ENCODE measurements at regions not wholly inside any gene's neighbourhood (a gene's known extent, or its start where the extent isn't known, plus 50 kb on each side); places are given as distances from the start of the nearest gene placed in this dataset.
"Not testable (repeated sequence)": the region's sequence is repeated elsewhere in the genome, so short reads cannot be mapped to it uniquely, and the experiment has no call there.

DNA sequence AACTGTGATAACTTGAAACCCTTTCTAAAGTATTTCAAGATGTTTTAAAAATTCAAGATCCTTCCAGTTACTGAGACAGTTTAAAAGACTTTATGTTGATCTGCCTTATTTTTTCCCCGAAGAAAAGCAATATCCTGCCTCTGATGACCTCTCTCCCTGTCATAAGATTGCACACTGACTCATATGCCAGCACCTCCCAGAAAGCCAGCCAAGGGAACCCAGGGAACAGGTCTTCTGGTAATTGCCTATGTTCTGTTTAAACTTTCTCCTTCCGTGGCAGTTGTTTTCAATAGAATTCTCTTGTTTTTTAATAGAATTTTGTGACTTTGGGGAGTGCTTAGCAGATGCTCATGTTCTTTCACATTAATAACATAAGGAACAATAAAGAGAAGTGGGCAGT is 300.2 kb upstream of the PRKD1 start:
- no peak for DNase-seq

DNA sequence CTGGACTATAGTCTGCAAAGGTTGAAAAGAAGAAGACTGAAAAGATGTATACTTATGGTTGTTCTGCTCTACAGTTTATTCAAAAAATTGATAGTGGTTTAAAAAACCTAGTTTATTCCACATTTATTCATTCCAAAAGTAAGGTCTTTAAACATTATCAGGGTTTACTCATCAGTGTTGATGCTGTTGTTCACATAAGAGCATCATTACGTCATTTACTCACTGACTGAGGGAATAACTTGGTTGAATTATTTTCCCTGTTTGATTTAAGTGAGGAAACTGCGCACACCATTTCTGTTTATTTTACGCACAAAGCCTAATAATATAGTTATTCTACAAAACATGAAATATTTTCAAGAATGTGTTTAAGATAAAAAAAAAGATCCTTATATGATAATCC is 303.1 kb upstream of the PRKD1 start:
- DNase-seq = no peak

DNA sequence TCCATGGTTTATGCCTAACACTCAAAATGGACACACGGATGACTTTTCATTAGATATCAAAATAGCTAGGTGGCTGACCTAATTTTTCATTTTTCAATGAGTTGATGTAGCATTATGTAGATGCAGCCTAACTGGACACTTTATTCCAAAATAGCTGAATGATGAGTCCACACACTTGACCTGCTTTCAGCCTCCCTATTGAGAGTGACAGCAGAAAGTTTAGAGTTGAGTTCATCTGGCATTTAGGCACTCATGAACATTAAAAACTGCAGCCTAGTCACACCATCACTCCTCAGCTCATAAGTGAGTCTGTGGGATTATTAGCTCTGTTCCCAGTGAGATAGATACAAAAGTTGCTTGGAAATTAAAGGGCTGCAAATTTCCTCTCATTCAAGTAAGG is 307.3 kb upstream of the PRKD1 start:
- no peak for DNase-seq

DNA sequence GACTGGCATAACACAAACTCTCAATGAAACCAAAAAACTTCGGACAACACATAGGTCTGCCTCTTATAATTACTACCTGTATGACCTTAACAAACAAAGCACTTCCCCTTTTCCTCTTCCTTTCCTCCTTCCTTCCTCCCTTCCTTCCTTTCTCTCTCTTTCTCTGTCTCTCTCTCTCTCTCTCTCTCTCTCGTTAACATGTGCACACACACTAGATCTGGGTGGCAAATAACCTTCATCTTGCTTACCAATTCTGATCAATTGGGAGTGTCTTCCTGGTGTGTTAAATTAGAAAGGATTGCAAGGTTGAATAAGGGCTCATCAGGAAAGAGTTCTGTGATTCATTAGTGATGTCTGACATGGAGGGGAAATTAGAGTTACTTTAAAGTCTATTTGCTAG is 307.8 kb upstream of the PRKD1 start:
- no peak for DNase-seq

DNA sequence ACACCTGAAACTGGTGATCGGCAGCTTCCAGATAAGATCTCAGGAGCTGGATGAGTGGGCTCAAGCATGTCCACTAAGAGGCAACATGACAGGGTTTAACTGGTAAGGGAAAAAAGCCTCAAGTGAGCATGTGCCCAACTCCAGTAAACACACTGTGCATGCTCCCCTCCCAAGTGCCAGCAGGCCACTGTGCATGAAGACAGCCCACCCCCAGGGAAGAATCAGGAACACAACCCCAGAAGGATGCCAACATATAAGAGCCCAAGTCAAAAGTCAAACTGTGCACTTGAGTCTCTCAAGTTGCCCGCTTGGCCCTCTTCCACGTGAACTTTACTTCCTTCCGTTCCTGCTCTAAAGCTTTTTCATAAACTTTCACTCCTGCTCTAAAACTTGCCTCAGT is 311.3 kb upstream of the PRKD1 start:
- DNase-seq = no peak

DNA sequence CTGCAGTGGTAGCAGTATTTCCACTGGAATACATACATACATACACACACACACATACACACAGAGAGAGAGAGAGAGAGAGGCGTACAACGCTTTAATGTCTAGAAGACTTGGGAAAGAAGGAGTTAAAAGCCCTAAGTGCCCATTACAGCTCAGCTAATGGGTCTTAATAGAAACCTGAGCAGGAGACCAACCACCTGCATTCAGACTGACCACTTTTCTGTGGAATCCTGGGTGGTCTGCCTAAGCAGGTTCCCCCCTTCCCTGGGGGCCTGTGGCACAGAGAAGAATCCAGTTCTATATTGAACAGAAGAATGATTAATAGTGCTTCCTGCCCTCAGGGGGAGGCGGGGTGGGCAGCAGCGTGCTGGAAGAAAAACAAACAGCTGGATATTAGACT is 312.4 kb upstream of the PRKD1 start:
- no peak for DNase-seq

DNA sequence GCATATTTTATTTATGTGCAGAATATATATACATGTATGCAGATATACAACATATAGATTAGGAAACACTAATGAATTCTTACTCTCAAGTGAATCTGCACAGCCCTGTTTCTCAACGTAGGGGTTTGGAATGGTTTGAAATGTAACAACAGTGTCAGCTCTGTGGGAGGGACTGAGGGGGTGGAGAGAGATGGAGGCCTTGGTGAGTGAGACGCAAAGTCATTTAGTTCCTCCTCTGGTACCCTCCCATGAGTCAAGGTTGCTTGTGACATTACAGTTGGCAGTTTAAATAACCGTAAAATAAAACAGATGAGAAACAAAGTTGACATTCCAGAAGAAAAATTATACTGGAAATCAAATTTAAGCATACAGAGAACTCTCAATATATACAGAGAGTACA is 313.0 kb upstream of the PRKD1 start:
- no peak for DNase-seq

DNA sequence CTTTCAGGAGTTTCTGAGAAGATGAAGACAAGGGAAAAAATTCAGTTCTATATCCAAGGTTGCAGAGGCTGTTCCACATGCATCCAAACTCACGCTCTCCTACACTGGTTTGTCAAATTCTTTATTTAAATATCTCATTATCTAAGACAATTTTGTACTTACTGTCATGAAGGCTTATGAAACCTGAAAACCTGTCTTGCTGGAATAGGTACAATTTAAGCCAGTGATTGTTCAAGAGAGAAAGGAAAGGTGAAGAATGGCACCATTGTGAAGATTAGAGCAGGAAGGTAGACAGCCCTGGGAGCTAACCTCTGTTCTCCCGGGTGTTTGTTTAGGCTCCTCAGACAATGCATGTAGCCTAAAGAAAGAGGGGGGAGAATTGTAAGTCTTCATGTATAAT is 315.1 kb upstream of the PRKD1 start:
- no peak for DNase-seq

DNA sequence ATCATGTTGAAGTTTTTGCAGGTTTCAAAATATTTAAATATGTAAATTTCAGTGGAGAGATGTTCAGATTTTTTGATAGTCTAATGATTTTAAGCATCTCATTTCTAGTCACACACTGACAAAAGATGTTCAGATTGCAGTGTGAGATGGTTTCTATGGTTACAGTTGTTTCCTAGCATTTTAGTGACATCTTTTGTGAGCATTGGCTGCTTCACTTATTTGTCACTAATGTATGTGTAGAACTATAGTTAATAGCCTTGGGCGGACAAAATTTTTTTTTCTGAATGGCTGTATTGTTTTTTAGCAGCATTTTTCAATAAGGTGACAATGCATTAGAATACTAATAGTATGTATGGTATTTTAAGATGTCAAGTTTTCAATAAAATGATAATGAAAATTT is 315.6 kb upstream of the PRKD1 start:
- DNase-seq = no peak

DNA sequence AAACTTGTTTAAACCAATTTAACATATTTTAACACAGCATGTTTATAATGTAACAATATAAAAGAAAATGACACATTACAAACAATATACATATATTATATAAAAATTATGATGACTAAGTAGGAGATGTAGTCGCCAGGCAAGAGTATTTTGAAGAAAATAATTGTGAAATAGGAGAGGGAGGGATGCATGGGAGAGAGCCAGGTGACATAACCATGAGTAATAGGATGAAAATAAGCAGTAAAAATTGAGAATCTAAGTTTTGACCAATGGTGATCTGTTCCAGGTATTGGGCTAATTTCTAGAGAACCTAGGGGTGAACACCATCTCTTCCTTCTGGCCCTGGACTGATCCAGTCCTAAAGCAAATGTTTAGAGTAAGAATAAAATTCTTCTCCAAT is 315.2 kb upstream of the G2E3 start:
- DNase-seq = no peak

DNA sequence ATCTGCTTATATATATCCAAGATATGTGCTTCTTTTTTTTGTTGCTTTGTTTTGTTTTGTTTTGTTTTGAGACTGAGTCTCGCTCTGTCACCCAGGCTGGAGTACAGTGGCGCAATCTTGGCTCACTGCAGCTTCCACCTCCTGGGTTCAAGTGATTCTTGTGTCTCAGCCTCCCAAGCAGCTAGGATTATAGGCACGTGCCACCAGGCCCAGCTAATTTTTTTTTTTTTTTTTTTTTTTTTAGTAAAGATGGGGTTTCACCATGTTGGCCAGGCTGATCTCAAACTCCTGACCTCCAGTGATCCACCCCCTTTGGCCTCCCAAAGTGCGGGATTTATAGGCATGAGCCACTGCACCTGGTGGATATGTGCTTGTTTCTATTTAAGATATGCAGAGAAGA is 314.6 kb upstream of the G2E3 start:
- DNase-seq = not testable (repeated sequence)

DNA sequence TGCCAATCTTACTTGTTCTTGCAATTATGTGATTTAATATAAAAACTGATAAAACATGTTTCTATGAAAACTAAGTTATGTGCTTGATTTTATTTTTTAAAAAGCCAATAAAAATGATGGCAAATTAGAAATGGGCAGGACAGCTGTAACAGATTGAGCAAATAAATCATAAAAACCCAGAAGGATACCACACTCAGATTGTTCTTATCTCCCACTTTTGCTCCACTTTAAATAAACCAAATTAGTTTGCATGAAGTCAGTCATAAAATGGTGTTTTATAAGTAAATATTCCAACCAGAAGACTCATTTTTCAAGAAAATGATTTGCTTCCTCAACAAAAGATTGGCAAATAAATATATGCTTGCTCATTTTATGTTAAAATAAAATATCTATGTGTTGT is 307.9 kb upstream of the G2E3 start:
- no peak for DNase-seq

DNA sequence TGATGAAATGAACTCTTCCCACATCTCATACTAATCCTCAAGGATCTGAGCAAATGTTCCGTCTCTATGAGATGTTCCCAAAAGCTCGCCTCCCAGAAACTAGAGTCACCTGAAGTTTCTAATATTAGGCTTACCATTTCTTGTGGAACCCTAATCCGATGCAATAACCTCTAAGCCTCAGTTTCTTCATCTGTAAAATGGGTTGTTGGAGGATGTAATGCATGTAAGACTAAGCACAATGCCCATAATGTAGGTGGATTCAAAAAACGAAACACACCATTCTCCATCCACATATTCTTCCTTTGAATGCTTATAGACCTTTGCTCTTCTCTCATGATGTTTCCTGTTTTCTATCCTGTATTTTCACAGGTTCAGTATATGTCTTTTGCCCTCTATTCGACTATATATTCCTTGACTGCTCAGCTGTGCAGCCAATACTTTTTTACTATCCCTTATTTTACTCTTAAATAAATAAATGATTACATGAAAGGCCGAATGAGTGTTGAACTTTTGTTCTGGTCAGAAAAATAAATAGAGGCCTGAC is 307.3 kb upstream of the G2E3 start:
- DNase-seq = no peak

DNA sequence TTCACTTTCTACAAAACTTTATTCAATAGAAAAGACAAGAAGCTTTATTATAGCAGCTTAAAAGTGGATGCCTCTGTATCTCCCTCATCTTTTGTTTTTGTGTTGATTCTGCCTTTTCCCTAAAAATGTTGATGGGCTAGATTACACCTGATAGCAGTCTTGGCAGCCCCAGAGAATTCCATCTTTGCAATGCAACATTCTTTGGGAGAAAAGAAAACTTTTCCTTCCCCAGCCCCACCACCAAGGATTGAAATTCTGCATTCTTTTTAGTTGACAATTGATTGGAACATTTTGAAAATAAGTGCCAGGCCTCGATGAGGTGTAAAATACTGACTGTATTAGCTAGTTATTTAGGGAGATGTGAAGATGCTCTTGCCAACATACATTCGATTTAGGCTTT is 306.8 kb upstream of the G2E3 start:
- no peak for DNase-seq

DNA sequence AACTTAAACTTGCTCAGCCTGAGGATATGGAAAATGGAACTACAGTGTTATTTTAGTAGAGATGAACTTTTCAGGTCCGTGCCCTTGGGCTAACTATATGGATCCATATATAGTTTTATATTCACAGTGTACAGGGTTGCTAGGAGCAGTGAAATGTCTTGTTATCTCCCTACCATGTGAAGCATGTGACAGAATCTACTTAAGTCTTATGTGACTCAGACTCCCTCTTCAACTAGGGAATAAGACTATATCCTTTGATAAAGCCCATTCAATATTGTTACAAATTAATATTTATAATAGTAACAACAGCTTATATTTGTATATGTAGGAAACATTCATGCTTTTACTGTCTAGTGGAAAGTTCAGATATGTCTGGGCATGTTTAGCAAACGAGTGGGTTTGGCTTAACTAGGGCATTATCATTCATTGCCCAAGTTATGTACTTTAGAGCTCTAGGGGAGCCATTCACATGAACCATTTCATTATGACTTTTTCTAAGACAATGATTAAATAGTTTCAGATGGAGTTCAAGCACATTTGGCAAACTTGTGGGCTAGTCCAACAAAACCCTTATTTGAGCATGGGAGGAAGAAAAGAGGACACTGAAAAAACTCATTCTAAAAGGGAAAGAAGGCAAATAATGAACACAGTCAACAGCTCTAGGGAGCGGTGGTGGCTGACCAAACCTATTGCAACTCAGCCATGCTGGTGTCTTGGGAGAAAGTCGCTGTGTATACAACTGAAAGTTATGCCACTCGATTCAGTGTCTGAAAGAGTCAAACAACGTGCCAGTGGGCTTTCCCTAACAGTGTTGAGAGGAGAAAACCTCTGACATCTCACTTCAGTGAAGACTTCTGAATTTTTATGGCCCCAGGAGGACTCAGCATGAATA is 305.9 kb upstream of the G2E3 start:
- DNase-seq = no peak

DNA sequence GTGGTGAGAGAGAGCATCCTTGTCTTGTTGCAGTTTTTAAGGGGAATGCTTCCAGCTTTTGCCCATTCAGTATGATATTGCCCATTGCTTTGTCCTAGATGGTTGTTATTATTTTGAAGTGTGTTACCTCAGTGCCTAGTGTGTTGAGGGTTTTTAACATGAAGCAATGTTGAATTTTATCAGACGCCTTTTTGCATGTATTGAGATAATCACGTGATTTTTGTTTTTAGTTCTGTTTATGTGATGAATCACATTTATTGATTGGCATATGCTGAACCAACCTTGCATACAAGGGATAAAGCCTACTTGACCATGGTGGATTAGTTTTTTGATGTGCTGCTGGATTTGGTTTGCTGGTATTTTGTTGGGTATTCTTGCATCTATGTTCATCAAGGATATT is 302.3 kb upstream of the G2E3 start:
- DNase-seq = no peak

DNA sequence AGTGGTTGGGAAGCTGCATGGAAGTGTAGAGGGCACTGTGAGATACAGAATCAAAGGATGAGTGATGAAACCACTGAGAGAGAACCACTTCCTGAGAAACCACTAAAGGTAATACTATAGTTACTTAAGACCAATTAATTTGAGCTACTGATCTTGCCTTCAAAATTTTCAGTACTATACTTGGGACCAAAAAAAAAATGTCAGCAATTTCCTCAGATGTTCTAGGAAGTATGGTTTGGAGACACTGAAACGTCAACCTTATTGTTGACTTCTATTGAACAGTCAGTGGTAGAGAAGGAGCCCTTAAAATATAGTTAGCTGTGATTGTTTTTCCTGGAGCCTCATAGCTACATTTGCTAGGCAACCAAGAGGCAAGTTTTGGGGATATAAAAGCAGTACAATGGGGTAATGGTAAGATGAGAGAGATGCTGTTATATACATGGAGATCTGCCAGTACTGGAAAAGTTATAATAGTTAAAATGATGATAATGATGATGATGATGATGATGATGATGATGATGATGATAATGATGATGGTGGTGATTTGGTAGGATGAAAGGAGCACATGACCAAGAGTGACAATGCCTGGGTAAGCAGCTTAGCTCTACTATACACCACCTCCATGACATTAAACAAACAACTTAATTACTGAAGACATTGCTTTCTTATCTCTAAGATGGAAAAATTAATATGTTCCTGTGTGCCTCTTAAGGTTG is 300.9 kb upstream of the G2E3 start:
- DNase-seq = no peak

DNA sequence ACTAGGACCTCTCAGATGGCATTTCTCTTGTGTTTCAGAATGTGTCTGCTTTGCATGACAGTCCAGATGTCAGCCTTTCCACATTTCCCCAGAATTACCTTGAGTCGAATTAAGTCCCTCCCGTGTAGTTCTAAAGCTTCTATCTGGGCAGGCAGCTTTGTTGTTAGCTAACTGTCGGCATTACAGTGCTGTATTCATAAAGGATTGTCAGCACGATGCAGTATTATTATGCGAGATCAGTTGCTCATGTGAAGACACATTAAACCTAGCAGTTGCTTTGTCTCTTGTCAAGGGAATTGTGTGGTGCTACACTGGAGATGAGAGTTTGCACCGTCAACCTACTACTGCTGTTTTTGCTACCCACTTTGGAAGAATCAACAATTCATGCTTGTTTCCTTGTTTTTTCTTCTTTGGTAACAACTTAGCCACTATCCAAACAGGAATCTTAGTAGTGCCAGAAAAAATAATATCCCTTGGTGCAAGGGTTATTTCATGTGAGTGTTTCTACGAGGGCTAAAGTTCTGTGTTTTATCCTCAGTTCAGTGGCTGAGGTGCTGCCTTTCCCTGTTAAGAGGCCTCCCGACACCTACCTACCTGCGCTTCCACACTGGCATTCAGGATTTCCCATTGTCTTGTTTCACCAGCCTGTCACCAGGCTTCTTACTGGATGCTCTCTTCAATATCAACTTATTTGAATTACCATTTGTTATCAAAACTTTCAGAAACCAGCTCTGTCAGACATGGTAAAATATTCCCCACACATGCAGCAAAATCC is 297.9 kb upstream of the G2E3 start:
- DNase-seq = no peak

DNA sequence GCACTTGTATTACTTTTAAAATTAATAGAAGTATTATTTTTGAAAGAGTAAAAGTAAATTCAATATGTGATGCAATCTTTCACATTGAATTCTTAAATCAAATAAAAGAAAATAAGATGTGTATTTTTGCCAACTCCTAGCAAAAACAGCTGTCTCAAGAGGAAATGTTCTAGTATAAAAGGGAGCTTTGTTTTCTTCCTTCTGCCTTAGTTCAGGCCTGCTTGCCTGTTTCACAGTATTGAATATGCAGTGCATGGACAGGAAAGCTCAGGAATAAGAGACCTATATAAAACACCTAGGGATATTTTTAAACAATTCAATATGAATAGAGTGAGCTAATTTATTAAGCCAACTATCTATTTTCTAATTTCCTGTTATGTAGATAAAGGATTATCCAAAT is 294.8 kb upstream of the G2E3 start:
- DNase-seq = no peak

DNA sequence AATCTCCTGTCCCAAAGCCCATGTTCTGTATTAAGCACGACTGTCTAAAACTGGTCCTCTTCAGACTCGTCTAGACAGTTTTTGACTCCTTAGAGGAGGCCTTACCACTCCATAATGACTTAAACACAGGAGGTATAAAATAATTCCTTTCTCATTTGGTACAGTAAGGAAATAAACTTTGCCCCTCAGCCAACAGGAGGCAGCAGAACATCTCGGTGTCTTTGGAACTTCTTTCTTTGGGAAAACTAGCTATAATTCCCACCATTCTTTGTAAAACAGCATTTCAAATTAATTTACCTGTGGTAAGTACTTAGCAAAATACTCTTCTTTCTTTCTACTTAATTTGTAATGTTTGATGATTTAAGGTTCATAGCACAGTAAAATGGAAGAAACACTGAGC is 292.7 kb upstream of the G2E3 start:
- no peak for DNase-seq

DNA sequence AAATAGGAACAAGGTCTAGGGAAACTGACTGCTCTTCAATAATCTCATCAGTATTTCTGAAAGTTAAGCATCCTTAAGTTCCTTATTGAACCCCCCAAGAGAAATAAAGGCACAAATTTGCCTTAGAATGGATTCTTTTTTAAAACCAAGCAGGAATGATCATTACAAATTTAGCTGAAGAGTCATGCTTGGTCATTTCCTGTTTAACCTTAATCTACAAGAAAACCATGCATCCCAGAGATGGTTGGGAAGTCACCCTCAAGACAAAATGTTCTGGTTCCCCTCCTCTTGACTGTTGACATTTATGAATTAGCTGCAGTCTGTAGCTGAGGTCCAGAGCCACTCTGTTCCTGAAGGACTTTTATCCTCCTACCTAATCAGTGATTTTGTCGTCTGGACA is 291.8 kb upstream of the G2E3 start:
- no peak for DNase-seq

DNA sequence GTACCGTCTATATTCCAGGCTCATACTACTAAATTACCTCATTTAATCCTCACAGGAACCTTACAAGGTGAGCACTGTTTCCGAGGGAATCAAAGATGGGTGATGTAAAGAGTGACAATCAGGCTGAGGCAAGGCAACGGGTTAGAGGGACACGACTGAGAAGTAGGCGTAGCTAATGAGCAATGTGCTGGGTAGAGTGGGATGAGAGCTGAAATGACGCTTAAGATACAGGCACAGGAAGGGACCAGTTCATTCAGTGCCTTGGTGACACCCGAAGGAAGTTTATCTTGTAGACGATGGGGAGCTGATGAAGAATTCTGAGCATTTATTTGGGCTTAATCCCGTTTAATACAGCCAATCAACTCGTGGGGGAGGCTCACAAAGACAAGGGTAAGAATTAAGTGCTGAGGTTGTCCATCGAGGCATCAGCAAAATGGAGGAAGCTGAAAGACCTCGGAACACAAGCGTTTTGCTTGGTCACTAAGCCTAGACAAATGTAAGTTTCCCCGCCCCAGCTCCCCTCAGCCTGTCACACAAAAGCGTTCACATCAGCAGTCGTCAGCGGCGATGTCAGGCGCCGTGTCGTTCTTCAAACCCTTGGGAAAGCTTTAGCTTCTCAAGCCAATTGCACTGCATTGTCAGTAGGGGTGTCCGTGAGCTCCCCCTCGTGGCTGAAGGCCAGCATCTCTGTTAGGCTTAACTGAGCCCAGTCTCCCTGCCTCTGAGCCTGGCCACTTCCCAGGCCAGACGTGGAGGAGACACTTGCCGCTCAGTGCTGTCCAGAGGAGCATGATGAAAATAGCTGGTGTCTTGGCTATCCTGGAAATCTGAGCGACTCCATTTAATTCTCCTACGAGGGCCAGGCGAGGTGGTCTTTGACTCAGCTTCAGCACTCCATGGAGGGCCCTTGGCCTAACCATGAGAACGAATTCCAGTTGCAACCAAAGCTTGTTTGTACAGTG is 288.5 kb upstream of the G2E3 start:
- peak; percentile 35 for DNase-seq

Data from AML-193 (cell line).